ENCODE measurements at regions not wholly inside any gene's neighbourhood (a gene's known extent, or its start where the extent isn't known, plus 50 kb on each side); places are given as distances from the start of the nearest gene placed in this dataset.

GRCh38 chr16:5633845-5634440 is 536.3 kb upstream of the EEF2KMT start:
- DNase-seq (ENCODE audit: low read depth), result no peak
- H3K4me3 ChIP-seq (ENCODE audit: low read depth, low read length), result no peak overlapping the region
- TF ChIP-seq CTCF (IDR thresholded peaks at IDR 0.05; ENCODE audit: insufficient read depth, low read depth, low read length), result peak; percentile 19

- no peak for TF ChIP-seq CTCF (IDR thresholded peaks at IDR 0.05; ENCODE audit: insufficient read depth, low read depth, low read length)
- no peak overlapping the region for H3K4me3 ChIP-seq (ENCODE audit: low read depth, low read length)
- no peak for DNase-seq (ENCODE audit: low read depth)
Observed at GRCh38 chr16:5622234-5622884, 524.8 kb upstream of the EEF2KMT start.

- no peak overlapping the region for H3K4me3 ChIP-seq (ENCODE audit: low read depth, low read length)
- no peak for TF ChIP-seq CTCF (IDR thresholded peaks at IDR 0.05; ENCODE audit: insufficient read depth, low read depth, low read length)
- no peak for DNase-seq (ENCODE audit: low read depth)
Observed at GRCh38 chr16:5621826-5622225, 524.2 kb upstream of the EEF2KMT start.

- no peak for DNase-seq (ENCODE audit: low read depth)
- H3K4me3 ChIP-seq (ENCODE audit: low read depth, low read length), result no peak overlapping the region
- TF ChIP-seq CTCF (IDR thresholded peaks at IDR 0.05; ENCODE audit: insufficient read depth, low read depth, low read length), result no peak
Observed at GRCh38 chr16:5619304-5619703, 521.7 kb upstream of the EEF2KMT start.

GRCh38 chr16:5616841-5617240 is 519.2 kb upstream of the EEF2KMT start:
- no peak overlapping the region for H3K4me3 ChIP-seq (ENCODE audit: low read depth, low read length)
- no peak for TF ChIP-seq CTCF (IDR thresholded peaks at IDR 0.05; ENCODE audit: insufficient read depth, low read depth, low read length)
- DNase-seq (ENCODE audit: low read depth), result no peak

GRCh38 chr16:5615868-5616642 is 518.5 kb upstream of the EEF2KMT start:
- no peak overlapping the region for H3K4me3 ChIP-seq (ENCODE audit: low read depth, low read length)
- TF ChIP-seq CTCF (IDR thresholded peaks at IDR 0.05; ENCODE audit: insufficient read depth, low read depth, low read length), result no peak
- DNase-seq (ENCODE audit: low read depth), result no peak

All from fibroblast of villous mesenchyme (primary cell).